ENCODE measurements at regions not wholly inside any gene's neighbourhood (a gene's known extent, or its start where the extent isn't known, plus 50 kb on each side); places are given as distances from the start of the nearest gene placed in this dataset.

GRCh38 chr14:66116732-66117131, 369.4 kb upstream of the CCDC196 start (continued):
- TF ChIP-seq CTCF (conservative IDR thresholded peaks at IDR 0.05; ENCODE audit: low read depth in 2 of 2) (no peak), POLR2AphosphoS5 (IDR thresholded peaks at IDR 0.05; ENCODE audit: low read depth) (no peak), EZH2phosphoT487 (IDR thresholded peaks at IDR 0.05; ENCODE audit: unreplicated experiment) (no peak), JUNB (IDR thresholded peaks at IDR 0.05; ENCODE audit: unreplicated experiment) (no peak)

- H3K9me3 Mint-ChIP-seq, result no peaks in the 10 kb centered on the region
- ATAC-seq (no peak), DNase-seq (ENCODE audit: low spot score) (no peak)
- Histone ChIP-seq H4K20me1 (replicated peaks; ENCODE audit: insufficient read depth) (no peaks in the 10 kb centered on the region), H3K4me2 (no peak overlapping the region), H3K4me1 (ENCODE audit: insufficient read depth) (0 out of 2 replicates have a peak, but pooled peaks cover 15% of the 10 kb centered on the region), H3K4me3 (no peak overlapping the region), H3K79me2 (replicated peaks; ENCODE audit: insufficient read depth) (no peaks in the 10 kb centered on the region), H3K36me3 (ENCODE audit: insufficient read depth) (no peaks in the 10 kb centered on the region), H3K27me3 (ENCODE audit: insufficient read depth) (no peaks in the 10 kb centered on the region), H3K27ac (ENCODE audit: low read depth) (no peak overlapping the region), H3F3A (replicated peaks; ENCODE audit: low read depth) (no peaks in the 10 kb centered on the region), H3K9me2 (ENCODE audit: insufficient read depth) (peaks cover 1% of the 10 kb centered on the region; the same call in 1 of the 2 replicates), H2AFZ (peak overlapping the region; percentile 18; the same call in 1 of the 2 replicates)
- H3K27ac Mint-ChIP-seq, result peak overlapping the region; percentile 61
- H3K27me3 Mint-ChIP-seq (ENCODE audit: insufficient read depth, low read depth, poor library complexity), result no peaks in the 10 kb centered on the region
- H3K4me1 Mint-ChIP-seq, result peaks cover 25% of the 10 kb centered on the region
- H3K36me3 Mint-ChIP-seq (ENCODE audit: low read depth), result no peaks in the 10 kb centered on the region
- TF ChIP-seq EZH2phosphoT487 (IDR thresholded peaks at IDR 0.05; ENCODE audit: unreplicated experiment) (no peak), ZNF462 (CRISPR knock-in tag; IDR thresholded peaks at IDR 0.05) (no peak)
- no peak overlapping the region for H3K4me3 Mint-ChIP-seq
Measured at GRCh38 chr14:66117600-66117999, 368.6 kb upstream of the CCDC196 start.
